H1 (cell line): ENCODE measurements at regions not wholly inside any gene's neighbourhood (a gene's known extent, or its start where the extent isn't known, plus 50 kb on each side); places are given as distances from the start of the nearest gene placed in this dataset.

Experiments
- EZH2 ChIP-seq: fragments of 200-600 bp; sonication (generic); IDR thresholded peaks from 2 replicates; pipeline ENCODE4 v1.7.1; 2012; ENCODE audit warnings: low read depth, mild to moderate bottlenecking, moderate library complexity, low read length, inconsistent platforms; ENCODE audit not compliant: severe bottlenecking
- MAFK ChIP-seq: IDR thresholded peaks from 2 replicates; pipeline ENCODE4 v1.6.1; 2012; ENCODE audit warnings: low read depth, mild to moderate bottlenecking, improper control_type of control experiment, low read length
- POLR2AphosphoS5 ChIP-seq: IDR thresholded peaks from 2 replicates; pipeline ENCODE4 v1.6.1; 2011; ENCODE audit warnings: low read depth, low read length
- RAD21 ChIP-seq, 2 experiments: IDR thresholded peaks in 1 of 2; conservative IDR thresholded peaks in 1 of 2; 2 replicates each; pipeline ENCODE4 v1.6.1; 2011; ENCODE audit warnings: low read depth in 2 of 2, low read length in 2 of 2, improper control_type of control experiment in 1 of 2, inconsistent platforms in 1 of 2, mild to moderate bottlenecking in 1 of 2, moderate library complexity in 1 of 2
- RNF2 ChIP-seq: fragments of 200-900, 300-1000 bp; sonication (generic); IDR thresholded peaks from 2 replicates; pipeline ENCODE4 v1.7.1; 2016; ENCODE audit warnings: borderline replicate concordance, low read depth, mild to moderate bottlenecking, antibody characterized with exemption, low read length; ENCODE audit not compliant: poor library complexity, severe bottlenecking; ENCODE audit errors: missing control alignments
- RXRA ChIP-seq: IDR thresholded peaks from 2 replicates; pipeline ENCODE4 v1.6.1; 2011; ENCODE audit warnings: low read depth, mild to moderate bottlenecking, low read length, moderate library complexity; ENCODE audit not compliant: insufficient read depth
- SUZ12 ChIP-seq: fragments of 200-600 bp; sonication (generic); IDR thresholded peaks from 2 replicates; pipeline ENCODE4 v1.6.1; 2012; ENCODE audit warnings: mild to moderate bottlenecking, inconsistent platforms, low read length, moderate library complexity, mixed read lengths
- YY1 ChIP-seq: IDR thresholded peaks from 2 replicates; pipeline ENCODE4 v1.6.1; 2011; ENCODE audit warnings: low read depth, mild to moderate bottlenecking, low read length
- TF ChIP-seq, protein P1 (sequence below), 3 experiments: IDR thresholded peaks; 1 replicate in 2 of 3; 2 replicates in 1 of 3; pipeline versions ENCODE4 v1.5.1 to v1.6.1; 2011; ENCODE audit warnings: low read length in 3 of 3, mild to moderate bottlenecking in 3 of 3, inconsistent platforms in 2 of 3, low read depth in 1 of 3, moderate library complexity in 1 of 3; ENCODE audit not compliant: insufficient read depth in 1 of 3; ENCODE audit errors: control extremely low read depth in 1 of 3
- TF ChIP-seq, protein P2 (sequence below): IDR thresholded peaks from 2 replicates; pipeline ENCODE4 v1.6.1; 2011; ENCODE audit warnings: low read length, improper control_type of control experiment

- TF ChIP-seq POLR2AphosphoS5 = no peak
- no peak for TF ChIP-seq RNF2
- TF ChIP-seq, protein P1, sequence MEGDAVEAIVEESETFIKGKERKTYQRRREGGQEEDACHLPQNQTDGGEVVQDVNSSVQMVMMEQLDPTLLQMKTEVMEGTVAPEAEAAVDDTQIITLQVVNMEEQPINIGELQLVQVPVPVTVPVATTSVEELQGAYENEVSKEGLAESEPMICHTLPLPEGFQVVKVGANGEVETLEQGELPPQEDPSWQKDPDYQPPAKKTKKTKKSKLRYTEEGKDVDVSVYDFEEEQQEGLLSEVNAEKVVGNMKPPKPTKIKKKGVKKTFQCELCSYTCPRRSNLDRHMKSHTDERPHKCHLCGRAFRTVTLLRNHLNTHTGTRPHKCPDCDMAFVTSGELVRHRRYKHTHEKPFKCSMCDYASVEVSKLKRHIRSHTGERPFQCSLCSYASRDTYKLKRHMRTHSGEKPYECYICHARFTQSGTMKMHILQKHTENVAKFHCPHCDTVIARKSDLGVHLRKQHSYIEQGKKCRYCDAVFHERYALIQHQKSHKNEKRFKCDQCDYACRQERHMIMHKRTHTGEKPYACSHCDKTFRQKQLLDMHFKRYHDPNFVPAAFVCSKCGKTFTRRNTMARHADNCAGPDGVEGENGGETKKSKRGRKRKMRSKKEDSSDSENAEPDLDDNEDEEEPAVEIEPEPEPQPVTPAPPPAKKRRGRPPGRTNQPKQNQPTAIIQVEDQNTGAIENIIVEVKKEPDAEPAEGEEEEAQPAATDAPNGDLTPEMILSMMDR (IDR thresholded peaks at IDR 0.05; ENCODE audit: control extremely low read depth in 1 of 3, insufficient read depth in 1 of 3, low read depth in 1 of 3, low read length in 3 of 3) = no peak
- TF ChIP-seq RXRA = no peak
- TF ChIP-seq EZH2 = no peak
- TF ChIP-seq YY1 = no peak
- TF ChIP-seq, protein P2, sequence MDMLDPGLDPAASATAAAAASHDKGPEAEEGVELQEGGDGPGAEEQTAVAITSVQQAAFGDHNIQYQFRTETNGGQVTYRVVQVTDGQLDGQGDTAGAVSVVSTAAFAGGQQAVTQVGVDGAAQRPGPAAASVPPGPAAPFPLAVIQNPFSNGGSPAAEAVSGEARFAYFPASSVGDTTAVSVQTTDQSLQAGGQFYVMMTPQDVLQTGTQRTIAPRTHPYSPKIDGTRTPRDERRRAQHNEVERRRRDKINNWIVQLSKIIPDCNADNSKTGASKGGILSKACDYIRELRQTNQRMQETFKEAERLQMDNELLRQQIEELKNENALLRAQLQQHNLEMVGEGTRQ = no peak
- TF ChIP-seq RAD21 (IDR thresholded peaks at IDR 0.05 in 1 of 2, conservative IDR thresholded peaks at IDR 0.05 in 1 of 2; ENCODE audit: low read depth in 2 of 2, low read length in 2 of 2) = no peak
- no peak for TF ChIP-seq SUZ12
- no peak for TF ChIP-seq MAFK
These were observed 194.9 kb upstream of the SPOPL start for GRCh38 chr2:138306626-138307025.
